ENCODE measurements at regions not wholly inside any gene's neighbourhood (a gene's known extent, or its start where the extent isn't known, plus 50 kb on each side); places are given as distances from the start of the nearest gene placed in this dataset.

- TF ChIP-seq USF2 (IDR thresholded peaks at IDR 0.05; ENCODE audit: borderline replicate concordance, low read depth, low read length) (no peak), SMC3 (IDR thresholded peaks at IDR 0.05; ENCODE audit: low read depth, low read length) (no peak), MAX (IDR thresholded peaks at IDR 0.05; ENCODE audit: low read depth) (no peak), RAD21 (IDR thresholded peaks at IDR 0.05; ENCODE audit: low read length) (peak; percentile 17; the same call in 1 of the 2 replicates), CTCF (IDR thresholded peaks at IDR 0.05) (no peak)
Observed at GRCh38 chr6:114558153-114558552, 215.3 kb upstream of the HS3ST5 start (continued).

GRCh38 chr6:114556846-114557488 lies 214.1 kb upstream of the HS3ST5 start:
- Histone ChIP-seq H3K4me1 (ENCODE audit: control insufficient read depth in 1 of 2, insufficient read depth in 2 of 2, low read depth in 1 of 2, low read length in 1 of 2) (peaks cover 0 to 8% of the 10 kb centered on the region in 2 experiments; a peak in 2 of 4 replicates), H3K36me3 (replicated peaks in 1 of 2; ENCODE audit: control insufficient read depth in 1 of 2, insufficient read depth in 2 of 2, low read length in 1 of 2) (no peaks in the 10 kb centered on the region), H2AFZ (ENCODE audit: low read depth) (no peak overlapping the region), H3K9me2 (no peaks in the 10 kb centered on the region), H3K27ac (ENCODE audit: low read depth in 2 of 2, low read length in 1 of 2) (no peak overlapping the region), H3K27me3 (ENCODE audit: insufficient read depth) (no peaks in the 10 kb centered on the region), H3F3A (replicated peaks; ENCODE audit: insufficient read depth) (no peaks in the 10 kb centered on the region), H3K9ac (no peak overlapping the region), H4K20me1 (ENCODE audit: insufficient read depth) (no peaks in the 10 kb centered on the region), H3K79me2 (ENCODE audit: insufficient read depth) (no peaks in the 10 kb centered on the region), H3K9me3 (no peaks in the 10 kb centered on the region), H3K4me3 (ENCODE audit: low read depth in 2 of 2, low read length in 1 of 2) (no peak overlapping the region), H3K4me2 (no peak overlapping the region)
- ChIA-PET CTCF (no interaction called here), POLR2A (no interaction called here)
- no peak for TF ChIP-seq GATA2 (CRISPR knock-in tag; IDR thresholded peaks at IDR 0.05)
- no peak for TF ChIP-seq TCF12 (IDR thresholded peaks at IDR 0.05)
- TF ChIP-seq NRF1 (IDR thresholded peaks at IDR 0.05; ENCODE audit: low read depth, low read length), result no peak
- TF ChIP-seq TAF1 (IDR thresholded peaks at IDR 0.05; ENCODE audit: borderline replicate concordance, low read depth, low read length), result no peak
- TF ChIP-seq ELF1 (IDR thresholded peaks at IDR 0.05), result no peak
- TF ChIP-seq MXI1 (IDR thresholded peaks at IDR 0.05; ENCODE audit: low read depth, low read length), result no peak
- no peak for TF ChIP-seq RAD21 (IDR thresholded peaks at IDR 0.05; ENCODE audit: low read length)
- TF ChIP-seq RFX5 (IDR thresholded peaks at IDR 0.05; ENCODE audit: low read length), result no peak
- TF ChIP-seq PBX3 (IDR thresholded peaks at IDR 0.05), result no peak
- TF ChIP-seq TEAD4 (IDR thresholded peaks at IDR 0.05; ENCODE audit: borderline replicate concordance, insufficient read depth), result no peak
- TF ChIP-seq IRF3 (IDR thresholded peaks at IDR 0.05; ENCODE audit: low read depth, low read length), result no peak
- no peak for TF ChIP-seq SIN3A (IDR thresholded peaks at IDR 0.05; ENCODE audit: borderline replicate concordance, low read depth, low read length)
- TF ChIP-seq POLR2AphosphoS5 (IDR thresholded peaks at IDR 0.05; ENCODE audit: low read depth, low read length), result no peak
- no peak for TF ChIP-seq CTCF (IDR thresholded peaks at IDR 0.05)
- DNase-seq, result no peak
- 45% methylated on average over 3 of the region's 3 CpGs for WGBS (ENCODE audit: low lambda C conversion rate)

All from SK-N-SH (cell line).